HL-60/S4 treated with phorbol 12-myristate 13-acetate at 8.2 ng/mL for 4 days and 3 days (cell line): ENCODE measurements at regions not wholly inside any gene's neighbourhood (a gene's known extent, or its start where the extent isn't known, plus 50 kb on each side); places are given as distances from the start of the nearest gene placed in this dataset.
"Not testable (repeated sequence)": the region's sequence is repeated elsewhere in the genome, so short reads cannot be mapped to it uniquely, and the experiment has no call there.

Source experiments
- in situ Hi-C: fragments of 300-500 bp; cut with MboI; formaldehyde crosslinking; loops from 2 replicates; pipeline ENCODE4 v1.15.0; 2022; ENCODE audit warnings: low sequenced_read_pairs

DNA sequence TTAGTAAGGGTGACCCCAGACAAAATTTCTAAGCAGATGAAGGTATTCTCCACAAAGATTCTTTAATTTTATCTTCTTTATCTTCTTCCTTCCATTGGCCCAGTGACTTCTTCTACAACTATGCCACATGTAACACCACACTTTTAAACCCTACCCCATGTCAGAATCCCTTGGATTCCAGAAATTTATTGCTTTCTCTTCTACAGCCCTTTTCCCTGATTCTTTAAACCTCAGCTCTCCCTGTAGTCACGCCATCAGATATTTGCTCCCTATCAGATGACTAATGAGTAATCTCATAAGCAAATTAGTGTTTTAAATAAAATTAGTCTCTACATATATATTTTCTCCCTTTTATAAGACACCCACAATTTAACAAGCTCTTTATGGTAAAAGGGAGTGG, 423.4 kb upstream of the CHORDC1 start:
- in situ Hi-C loops, result no loop called here

GRCh38 chr11:90639461-90639993, 416.7 kb upstream of the CHORDC1 start:
- in situ Hi-C loops, result no loop called here

DNA sequence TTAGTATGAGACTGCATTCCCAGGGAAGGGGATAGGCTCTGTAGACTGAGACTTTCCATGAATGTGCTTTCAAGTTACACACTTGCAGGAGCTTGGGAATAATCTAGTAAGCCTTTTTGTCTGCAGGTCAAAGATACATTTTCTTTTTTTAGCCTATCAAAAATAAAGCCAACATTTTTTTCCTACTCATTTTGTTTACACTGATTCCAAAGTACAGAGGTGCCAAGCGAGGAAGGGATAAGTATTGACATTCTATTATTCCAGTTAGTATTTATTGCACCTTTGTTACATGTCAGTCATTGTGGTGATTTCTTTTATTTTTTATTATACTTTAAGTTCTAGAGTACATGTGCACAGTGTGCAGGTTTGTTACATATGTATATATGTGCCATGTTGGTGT, 413.0 kb upstream of the CHORDC1 start:
- in situ Hi-C loops, result no loop called here

DNA sequence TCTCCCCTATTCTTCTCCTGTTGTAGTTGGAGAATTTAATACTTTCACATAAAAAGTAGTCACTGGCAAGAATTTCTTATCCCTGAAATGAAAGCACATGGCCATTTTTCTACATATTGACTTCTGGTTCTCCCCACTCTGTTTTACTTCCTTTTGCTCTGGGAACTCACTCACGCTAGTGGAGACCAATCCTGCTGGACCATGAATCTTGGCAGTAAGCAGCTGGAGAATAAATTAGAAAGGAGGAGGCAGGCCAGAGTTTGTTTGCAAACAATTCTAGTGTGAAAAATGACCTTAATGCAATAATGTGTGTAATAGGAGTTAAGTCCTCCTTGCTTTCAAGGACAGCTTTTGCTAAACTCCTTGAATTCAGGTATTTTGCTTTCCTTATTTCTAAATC, 412.3 kb upstream of the CHORDC1 start:
- in situ Hi-C loops, result no loop called here

GRCh38 chr11:90630176-90630575, 407.3 kb upstream of the CHORDC1 start:
- in situ Hi-C loops, result no loop called here

DNA sequence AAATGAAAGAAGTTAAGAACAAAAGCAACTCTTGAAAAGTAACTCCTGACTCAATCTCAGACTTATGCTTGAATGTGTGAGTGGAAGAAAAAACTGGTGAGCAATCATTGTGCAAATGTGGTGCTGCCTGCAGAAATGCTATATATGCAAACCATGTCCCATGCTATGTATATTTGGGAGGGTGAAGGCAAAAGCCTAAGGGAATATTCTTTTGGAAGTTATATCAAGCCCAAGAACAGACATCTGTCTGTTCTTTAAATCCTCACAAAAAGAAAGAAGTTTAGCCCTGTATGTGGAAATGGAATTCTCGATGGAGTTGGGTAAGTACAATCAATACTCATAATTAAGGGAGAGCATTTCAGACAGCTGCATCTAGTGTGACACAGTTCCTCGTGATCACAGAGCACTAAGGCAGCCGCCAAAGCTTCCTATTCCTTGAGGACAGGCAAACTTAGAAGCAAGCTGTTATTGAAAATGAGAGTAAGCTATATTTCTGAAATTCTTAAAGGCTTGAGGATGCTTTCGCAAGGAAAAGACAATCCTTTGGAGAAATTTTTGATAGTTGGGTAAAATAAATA, 406.5 kb upstream of the CHORDC1 start:
- in situ Hi-C loops, result no loop called here

- in situ Hi-C loops, result no loop called here
These were observed 391.5 kb upstream of the CHORDC1 start for GRCh38 chr11:90614318-90614717.

DNA sequence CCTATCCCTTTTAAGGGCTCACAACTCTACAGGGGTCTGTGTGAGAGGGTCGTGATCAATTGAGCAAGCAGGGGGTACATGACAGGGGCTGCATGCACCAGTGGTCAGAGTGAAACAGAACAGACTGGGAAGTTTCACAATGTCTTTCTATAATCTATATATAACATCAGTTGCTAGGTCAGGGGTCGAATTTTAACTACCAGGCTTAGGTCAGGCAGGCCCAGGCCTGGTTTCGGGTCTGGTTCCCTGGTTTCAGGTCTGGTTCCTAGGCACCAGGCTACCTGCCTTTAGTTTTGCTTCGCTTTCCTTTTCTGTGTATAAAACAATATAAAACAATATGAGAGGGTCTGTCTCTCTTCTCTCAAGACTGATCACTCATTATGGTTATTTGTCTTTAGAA, 390.2 kb upstream of the CHORDC1 start:
- in situ Hi-C loops, result not testable (repeated sequence)

DNA sequence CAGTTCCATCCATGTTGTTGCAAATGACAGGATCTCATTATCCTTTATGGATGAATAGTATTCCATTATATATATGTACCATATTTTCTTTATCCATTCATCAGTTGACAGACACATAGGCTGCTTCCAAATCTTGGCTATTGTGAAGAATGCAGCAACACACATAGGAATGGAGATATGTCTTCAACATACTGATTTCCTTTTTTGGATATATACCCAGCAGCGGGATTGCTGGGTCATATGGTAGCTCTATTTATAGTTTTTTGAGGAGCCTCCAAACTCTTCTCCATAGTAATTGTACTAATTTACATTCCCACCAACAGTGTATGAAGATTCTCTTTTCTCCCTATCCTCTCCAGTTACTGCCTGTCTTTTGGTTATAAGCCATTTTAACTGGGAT, 383.9 kb upstream of the CHORDC1 start:
- in situ Hi-C loops, result no loop called here

DNA sequence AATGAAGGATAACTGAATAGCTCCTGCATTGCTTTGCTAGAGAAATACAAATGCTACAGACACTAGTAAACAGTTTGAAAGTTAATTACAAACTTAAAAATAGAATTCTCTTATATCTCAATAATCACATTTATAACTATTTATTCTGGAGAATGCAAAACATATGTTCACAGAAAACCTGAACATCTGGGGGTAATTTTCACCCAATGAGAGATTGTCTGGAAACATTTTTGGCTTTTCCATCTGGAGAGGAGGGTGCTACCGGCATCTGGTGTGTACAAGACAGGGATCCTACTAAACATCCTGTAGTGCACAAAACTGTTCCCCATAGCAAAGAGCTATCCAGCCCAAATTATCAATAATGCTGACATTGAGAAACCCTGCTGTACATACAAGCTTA, 378.4 kb upstream of the CHORDC1 start:
- in situ Hi-C loops, result no loop called here

DNA sequence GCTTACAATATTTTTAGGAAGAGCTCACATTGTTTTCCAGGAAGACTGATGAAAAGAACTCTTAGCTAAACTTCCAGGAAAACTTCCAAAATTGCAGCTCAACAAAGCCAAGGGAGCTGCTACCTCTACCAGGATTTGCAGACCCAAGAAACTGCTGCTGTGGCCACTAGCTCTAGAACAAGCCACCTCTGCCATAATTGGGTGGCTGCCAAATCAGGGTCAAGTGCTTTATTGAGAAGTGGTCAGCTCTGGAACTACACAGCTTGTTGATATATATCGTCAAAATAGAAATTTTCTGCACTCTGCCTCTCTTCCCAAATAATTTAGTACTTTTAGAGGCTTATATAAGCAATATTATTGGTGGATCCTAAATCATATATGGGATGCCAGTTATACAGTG, 371.8 kb upstream of the CHORDC1 start:
- in situ Hi-C loops, result no loop called here

DNA sequence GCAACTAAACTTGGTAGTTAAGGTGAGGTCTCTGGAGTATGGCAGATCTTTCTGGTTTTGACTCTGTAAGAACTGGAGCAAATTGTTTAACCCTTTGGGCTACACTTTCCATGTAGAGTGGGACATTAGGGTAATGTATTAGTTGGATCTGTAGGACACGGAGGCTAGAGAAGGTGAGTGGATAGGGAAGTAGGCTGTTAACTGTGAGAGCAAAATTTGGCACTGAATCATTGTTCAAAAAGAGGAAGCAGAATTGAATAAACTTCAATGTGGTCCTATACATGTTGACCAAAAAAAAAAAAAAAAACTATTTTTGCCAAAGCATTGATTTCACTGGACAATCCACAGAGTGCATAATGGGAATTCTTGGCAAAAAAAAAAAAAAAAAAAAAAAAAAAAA, 370.2 kb upstream of the CHORDC1 start:
- in situ Hi-C loops, result no loop called here

- in situ Hi-C loops, result no loop called here
These were observed 367.4 kb upstream of the CHORDC1 start for GRCh38 chr11:90590286-90590685.

GRCh38 chr11:90589735-90590134, 366.9 kb upstream of the CHORDC1 start:
- in situ Hi-C loops, result no loop called here

- in situ Hi-C loops, result no loop called here
These were observed 365.0 kb upstream of the CHORDC1 start for GRCh38 chr11:90587896-90588295.

DNA sequence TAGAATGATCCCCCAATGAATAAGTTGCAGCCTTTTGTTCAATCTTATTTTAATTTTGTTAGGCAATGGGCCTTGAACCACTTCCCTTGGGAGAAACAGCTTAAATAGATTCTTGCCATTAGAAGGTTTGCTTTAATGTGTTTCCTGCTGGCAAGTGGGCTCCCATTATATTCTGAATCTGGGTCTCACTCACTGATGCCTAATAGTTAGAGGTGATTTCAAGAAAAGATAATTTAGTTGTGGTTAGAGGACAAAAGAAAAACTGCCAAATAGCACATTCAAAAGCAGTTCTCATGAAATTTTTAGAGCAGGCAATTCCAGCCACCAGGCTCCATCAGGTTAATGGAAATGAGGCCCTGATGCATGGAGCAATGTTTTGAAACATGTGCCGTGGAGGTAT, 362.6 kb upstream of the CHORDC1 start:
- in situ Hi-C loops, result no loop called here

DNA sequence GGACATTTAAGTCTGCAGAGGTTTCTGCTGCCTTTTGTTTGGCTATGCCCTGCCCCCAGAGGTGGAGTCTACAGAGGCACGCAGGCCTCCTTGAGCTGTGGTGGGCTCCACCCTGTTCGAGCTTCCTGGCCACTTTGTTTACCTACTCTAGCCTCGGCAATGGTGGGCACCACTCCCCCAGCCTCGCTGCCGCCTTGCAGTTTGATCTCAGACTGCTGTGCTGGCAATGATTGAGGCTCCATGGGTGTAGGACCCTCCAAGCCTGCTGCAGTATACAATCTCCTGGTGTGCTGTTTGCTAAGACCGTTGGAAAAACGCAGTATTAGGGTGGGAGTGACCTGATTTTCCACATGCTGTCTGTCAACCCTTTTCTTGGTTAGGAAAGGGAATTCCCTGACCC, 360.1 kb upstream of the CHORDC1 start:
- in situ Hi-C loops, result not testable (repeated sequence)

GRCh38 chr11:90564531-90564930, 341.7 kb upstream of the CHORDC1 start:
- in situ Hi-C loops, result no loop called here

DNA sequence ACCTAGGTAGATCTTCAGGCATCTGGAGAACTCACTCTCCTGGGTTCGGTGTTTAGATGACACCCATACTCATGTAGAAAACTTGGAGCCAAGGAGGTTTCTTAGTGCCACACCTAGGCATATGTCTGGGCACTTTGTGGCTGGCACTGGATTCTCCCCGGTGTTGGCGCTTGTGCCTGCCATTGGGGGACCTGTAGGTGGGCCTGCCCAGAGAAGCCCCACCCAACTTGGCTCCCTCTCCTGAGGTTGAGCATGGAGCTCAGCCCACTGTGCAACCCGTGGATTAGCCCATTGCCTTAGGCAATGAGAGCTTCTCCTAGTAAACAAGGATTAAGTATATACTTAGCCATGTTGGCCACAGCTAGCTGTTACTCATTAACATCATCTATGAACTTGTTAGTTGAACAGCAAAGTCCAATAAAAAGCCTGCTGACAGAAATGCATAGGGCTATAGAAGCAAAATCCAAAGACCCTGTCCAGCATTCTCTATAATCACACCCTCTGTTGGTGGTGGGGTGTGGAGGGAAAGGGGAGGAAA, 335.5 kb upstream of the CHORDC1 start:
- in situ Hi-C loops, result no loop called here

DNA sequence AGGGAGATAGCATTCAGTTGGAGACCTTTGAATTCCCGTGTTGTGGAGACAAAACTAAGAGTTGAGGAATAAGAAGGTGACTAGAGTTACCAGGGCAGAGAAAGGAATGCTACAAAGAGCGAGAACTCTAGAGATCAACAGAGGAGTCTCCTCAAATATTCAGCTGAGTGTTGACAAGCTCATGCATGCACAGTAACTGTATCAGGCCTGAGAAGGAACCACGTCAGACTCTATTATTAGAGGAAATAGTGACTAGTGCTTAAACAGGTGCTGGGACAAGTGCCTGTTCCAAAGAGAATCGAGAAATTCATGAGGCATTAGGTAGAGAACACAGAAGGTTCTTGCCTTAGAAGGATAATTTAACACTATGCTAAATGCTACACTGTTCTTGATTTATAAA, 333.8 kb upstream of the CHORDC1 start:
- in situ Hi-C loops, result no loop called here

- in situ Hi-C loops, result no loop called here
These were observed 333.2 kb upstream of the CHORDC1 start for GRCh38 chr11:90556026-90556425.

DNA sequence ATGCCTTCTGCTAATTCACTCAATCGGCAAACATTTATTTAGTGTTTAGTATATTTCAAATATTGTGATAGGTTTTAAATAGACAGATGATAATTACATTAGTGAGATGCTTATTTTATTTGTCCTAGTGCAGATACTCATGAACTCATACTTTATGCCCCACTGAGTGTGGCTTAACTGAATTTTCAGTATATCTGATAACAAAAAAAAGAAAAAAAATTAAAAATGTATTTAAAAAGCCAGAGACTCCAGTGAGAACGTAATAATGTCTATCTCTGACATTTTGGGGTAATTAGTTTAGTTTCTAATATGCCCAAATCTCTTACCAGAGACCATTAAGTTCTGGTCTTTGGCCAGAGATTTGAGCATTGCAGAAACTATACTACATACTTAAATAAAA, 332.6 kb upstream of the CHORDC1 start:
- in situ Hi-C loops, result no loop called here

GRCh38 chr11:90542092-90542491, 319.2 kb upstream of the CHORDC1 start:
- in situ Hi-C loops, result no loop called here
